ENCODE measurements at regions not wholly inside any gene's neighbourhood (a gene's known extent, or its start where the extent isn't known, plus 50 kb on each side); places are given as distances from the start of the nearest gene placed in this dataset.
A peak's percentile ranks its signal among the peaks of the same experiment; 100 is the strongest.

DNA sequence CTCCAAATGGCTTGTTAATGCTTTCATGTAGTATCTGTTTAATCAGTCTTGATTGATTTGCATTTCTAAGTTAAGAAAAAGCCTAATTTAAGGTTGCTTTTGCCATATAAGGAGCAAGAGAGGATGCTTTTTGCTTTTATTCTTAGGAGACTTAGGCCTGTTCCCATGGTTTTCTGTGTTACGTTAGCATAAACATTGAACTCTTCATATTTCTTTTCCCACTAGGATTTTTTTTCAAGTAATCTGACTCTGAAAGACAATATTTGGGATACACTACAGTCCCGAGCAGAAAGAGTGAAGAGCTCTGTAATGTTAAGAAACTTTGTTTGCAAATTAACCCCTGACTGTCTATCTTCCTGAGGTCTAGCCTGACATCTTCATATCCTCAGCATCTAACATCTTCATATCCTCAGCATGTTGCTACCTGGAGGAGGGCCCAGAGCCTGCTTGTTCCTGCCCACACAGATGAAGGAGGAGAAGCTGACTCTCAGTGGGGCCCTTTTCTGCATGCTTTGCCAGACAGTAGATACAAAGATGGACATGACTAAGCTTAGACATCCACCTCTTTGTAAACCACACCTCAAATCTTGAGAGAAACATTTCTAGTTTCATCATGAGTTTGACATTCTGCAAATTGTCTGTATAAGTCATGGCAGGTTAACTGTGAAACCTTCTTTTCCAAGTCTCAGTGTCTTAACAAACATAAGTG, 86.2 kb upstream of the COL6A5 start:
- DNase-seq (ENCODE audit: low spot score): no peak
- Histone ChIP-seq H3K4me3 (no peak overlapping the region), H3K27ac (no peak overlapping the region)
- TF ChIP-seq, protein P1, sequence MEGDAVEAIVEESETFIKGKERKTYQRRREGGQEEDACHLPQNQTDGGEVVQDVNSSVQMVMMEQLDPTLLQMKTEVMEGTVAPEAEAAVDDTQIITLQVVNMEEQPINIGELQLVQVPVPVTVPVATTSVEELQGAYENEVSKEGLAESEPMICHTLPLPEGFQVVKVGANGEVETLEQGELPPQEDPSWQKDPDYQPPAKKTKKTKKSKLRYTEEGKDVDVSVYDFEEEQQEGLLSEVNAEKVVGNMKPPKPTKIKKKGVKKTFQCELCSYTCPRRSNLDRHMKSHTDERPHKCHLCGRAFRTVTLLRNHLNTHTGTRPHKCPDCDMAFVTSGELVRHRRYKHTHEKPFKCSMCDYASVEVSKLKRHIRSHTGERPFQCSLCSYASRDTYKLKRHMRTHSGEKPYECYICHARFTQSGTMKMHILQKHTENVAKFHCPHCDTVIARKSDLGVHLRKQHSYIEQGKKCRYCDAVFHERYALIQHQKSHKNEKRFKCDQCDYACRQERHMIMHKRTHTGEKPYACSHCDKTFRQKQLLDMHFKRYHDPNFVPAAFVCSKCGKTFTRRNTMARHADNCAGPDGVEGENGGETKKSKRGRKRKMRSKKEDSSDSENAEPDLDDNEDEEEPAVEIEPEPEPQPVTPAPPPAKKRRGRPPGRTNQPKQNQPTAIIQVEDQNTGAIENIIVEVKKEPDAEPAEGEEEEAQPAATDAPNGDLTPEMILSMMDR (IDR thresholded peaks at IDR 0.05): no peak

DNA sequence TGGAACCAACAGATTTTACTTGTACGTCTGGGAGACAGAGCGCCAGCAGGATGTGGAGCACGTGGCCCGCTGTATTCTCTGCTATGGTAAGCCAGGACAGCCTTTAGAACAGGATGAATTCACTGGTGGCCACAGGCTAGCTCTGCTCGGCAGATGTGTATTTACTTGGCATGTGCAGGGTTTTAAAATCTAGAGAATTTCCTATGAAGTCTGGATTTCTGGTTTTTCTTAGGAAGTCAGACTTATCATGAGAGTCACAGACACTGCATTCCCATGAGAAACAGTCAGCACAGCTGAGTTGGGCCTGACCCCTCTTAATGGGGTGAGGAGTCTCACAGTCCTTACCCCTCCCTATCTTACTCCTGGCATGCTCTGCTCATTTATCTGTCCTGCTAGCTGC, 84.6 kb upstream of the COL6A5 start:
- H3K27ac ChIP-seq: no peak overlapping the region
- DNase-seq (ENCODE audit: low spot score): no peak
- TF ChIP-seq, protein P1 (IDR thresholded peaks at IDR 0.05): no peak
- H3K4me3 ChIP-seq: no peak overlapping the region

DNA sequence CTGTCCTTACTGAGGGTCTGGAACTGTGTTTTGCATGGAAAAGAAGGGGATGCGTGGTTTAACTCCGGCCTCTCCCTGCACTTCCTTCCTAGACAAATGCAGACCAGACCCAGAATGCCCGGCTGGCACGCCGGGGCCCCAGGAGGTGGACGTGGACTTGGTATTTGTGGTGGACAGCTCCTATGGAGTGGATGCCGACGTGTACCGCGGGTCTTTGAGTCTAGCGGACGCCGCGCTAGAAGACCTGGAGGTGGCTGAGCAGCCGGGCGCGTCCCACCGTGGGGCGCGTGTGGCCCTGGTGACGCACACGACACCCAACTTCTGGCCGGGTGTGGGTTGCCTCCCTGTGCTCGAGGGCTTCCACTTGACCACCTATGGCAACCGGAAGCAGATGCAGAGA, 81.8 kb upstream of the COL6A5 start:
- Histone ChIP-seq H3K27ac (no peak overlapping the region), H3K4me3 (no peak overlapping the region)
- no peak for DNase-seq (ENCODE audit: low spot score)
- TF ChIP-seq, protein P1 (IDR thresholded peaks at IDR 0.05): no peak

DNA sequence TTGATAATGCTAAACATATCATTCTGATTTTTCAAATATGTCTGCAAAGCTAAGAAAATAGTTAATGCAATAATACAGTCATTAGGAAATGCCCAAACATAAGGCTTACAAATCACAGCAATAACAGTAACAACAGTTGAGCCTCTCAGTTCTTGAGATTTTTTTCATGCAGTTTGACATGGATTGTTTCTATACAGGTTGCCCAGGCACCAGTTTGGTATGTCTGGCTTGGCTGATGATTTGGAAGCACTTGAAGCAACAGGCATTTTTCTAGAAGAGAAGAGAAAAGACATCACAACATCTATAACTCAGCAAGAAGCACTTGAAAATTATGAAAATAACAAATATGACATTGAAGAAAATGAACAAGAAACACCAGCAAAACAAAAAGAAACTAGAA, 78.7 kb upstream of the COL6A5 start:
- TF ChIP-seq, protein P1 (IDR thresholded peaks at IDR 0.05): no peak
- Histone ChIP-seq H3K4me3 (no peak overlapping the region), H3K27ac (no peak overlapping the region)
- no peak for DNase-seq (ENCODE audit: low spot score)

DNA sequence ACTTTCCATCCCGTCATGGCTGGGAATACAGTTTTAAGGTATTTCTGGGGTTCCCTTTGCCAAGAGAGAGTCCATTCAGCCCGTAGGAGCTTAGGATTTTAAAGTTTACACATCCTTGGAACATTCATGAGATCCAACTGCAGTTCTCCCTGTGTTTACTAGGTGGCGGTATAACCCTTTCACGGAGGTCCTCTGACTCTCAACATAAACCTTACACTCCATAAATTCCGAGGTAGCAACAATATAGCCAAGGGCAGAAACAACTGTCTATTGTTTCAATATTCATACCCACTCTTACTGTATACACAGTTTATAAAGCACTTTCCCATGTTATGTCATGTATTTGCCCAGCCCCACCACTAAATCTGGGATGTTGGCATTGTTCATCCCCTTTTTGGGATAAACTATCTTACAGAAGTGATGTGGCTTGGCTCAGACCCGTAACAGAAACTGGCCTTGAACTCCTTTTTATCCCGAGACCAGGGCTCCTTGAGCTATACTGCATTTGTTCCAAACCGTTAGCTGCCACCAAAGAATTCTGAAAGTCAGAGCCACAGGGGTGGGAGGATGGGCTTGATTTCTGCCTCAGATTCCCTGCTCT, 69.2 kb upstream of the COL6A5 start:
- no peak overlapping the region for H3K4me3 ChIP-seq
- TF ChIP-seq, protein P1 (IDR thresholded peaks at IDR 0.05): peak; percentile 44
- no peak overlapping the region for H3K27ac ChIP-seq
- DNase-seq (ENCODE audit: low spot score): no peak

DNA sequence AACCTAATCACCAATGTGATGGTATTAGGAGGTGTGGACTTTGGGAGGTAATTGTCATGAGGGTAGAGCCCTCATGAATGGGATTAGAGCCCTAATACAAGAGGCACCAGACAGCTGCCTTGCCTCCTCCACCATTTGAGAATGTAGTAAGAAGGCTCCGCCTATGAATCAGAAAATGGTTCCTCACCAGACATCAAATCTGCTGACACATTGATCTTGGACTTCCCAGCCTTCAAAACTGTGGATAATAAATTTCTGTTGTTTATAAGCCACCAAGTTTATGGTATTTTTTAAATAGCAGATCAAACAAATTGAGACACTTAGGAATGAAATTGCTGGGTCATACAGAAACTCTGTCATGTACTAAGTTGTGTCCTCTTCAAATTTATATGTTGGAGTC, 56.8 kb upstream of the COL6A5 start:
- H3K27ac ChIP-seq: no peak overlapping the region
- TF ChIP-seq, protein P1 (IDR thresholded peaks at IDR 0.05): no peak
- DNase-seq (ENCODE audit: low spot score): no peak
- H3K4me3 ChIP-seq: no peak overlapping the region

DNA sequence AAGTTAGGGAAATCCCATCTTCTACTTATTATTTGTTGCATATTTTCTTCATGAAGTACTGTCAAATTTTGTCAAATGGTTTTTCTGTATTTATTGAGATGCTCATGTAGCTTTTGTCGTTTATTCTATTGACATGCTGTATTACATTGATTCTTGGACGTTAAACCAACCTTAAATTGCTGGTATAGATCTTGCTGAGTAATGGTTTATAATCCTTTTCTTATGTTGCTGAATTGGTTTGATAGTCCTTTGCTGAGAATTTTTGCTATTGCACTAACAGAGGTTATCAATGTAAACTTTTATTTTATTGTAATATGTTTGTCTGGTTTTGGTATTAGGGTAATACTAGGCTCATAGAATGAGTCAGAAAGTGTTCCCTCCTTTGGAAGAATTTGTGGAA, 54.3 kb upstream of the COL6A5 start:
- TF ChIP-seq, protein P1 (IDR thresholded peaks at IDR 0.05): no peak
- DNase-seq (ENCODE audit: low spot score): no peak
- H3K4me3 ChIP-seq: no peak overlapping the region
- H3K27ac ChIP-seq: no peak overlapping the region

Data from coronary artery (tissue), 2 donors.